ENCODE measurements at regions not wholly inside any gene's neighbourhood (a gene's known extent, or its start where the extent isn't known, plus 50 kb on each side); places are given as distances from the start of the nearest gene placed in this dataset.

GRCh38 chr13:75936791-75937190, 300.7 kb downstream of the LMO7 start:
- DNase-seq (ENCODE audit: low read depth), result no peak

GRCh38 chr13:75935805-75936204, 299.7 kb downstream of the LMO7 start:
- DNase-seq (ENCODE audit: low read depth), result no peak

GRCh38 chr13:75934889-75935288, 298.8 kb downstream of the LMO7 start:
- no peak for DNase-seq (ENCODE audit: low read depth)

- DNase-seq (ENCODE audit: low read depth), result no peak
Measured at GRCh38 chr13:75932636-75933035, 296.5 kb downstream of the LMO7 start.

GRCh38 chr13:75931116-75931515, 295.0 kb downstream of the LMO7 start:
- no peak for DNase-seq (ENCODE audit: low read depth)

GRCh38 chr13:75929076-75929475, 292.9 kb downstream of the LMO7 start:
- no peak for DNase-seq (ENCODE audit: low read depth)

DNA sequence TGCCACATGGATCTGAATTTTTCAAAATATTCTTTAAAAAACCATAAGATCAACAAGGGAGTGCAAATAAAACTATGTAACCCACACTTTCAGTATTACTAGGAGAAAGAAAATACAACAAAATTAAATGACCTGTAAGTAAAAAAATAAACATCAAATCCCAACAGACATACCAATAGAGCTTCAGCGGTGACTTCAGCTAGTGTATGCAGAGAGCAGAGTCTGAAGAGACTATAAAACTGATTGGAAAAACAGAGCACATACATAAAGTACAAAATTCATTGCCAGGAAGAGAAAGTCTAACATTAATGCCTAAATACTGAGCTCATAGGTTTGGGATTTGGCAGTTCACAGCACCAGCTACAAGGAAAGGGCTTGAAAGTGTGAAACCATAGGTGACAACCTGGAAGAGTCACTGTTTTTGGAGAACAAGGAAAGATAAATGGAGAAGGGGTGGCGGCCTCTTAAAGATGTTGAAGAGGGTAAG, 291.1 kb downstream of the LMO7 start:
- DNase-seq (ENCODE audit: low read depth), result no peak

- DNase-seq (ENCODE audit: low read depth), result no peak
Measured at GRCh38 chr13:75920536-75920935, 284.4 kb downstream of the LMO7 start.

DNA sequence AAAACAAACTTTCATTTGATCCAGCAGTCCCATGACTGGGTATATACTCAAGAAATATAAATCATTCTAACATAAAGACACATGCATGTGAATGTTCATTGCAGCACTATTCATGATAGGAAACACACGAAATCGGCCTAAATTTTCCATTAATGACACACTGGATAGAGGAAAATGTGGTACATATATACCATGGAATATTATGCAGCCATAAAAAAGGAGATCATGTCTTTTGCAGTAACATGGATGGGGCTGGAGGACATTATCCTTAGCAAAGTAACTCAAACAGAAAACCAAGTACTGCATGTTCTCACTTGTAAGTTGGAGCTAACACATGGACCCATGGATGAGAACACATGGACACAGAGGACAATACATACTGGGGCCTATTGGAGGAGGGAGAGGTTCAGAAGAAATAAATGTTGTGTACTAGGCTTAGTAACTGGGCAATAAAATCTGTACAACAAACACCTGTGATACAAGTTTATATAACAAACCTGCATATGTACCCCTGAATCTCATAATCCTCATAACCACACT, 283.6 kb downstream of the LMO7 start:
- no peak for DNase-seq (ENCODE audit: low read depth)

DNA sequence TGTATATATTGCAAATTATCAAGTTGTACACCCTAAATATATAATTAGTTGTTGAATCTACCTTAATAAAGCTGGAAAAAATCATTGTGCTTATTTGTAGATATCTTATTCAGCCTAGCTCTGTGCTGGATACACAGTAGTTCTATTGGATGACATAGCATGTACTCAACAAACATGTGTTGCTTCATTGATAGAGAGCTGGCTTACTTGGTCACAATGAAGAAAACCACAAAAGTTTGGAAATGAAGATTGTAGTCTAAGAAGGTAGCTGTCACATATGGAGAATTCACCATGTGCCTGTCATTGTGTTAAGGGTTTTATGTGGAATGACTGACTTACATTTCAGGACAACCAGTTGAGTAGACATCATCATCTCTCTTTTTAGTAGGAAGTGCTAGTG, 278.9 kb downstream of the LMO7 start:
- DNase-seq (ENCODE audit: low read depth), result no peak

DNA sequence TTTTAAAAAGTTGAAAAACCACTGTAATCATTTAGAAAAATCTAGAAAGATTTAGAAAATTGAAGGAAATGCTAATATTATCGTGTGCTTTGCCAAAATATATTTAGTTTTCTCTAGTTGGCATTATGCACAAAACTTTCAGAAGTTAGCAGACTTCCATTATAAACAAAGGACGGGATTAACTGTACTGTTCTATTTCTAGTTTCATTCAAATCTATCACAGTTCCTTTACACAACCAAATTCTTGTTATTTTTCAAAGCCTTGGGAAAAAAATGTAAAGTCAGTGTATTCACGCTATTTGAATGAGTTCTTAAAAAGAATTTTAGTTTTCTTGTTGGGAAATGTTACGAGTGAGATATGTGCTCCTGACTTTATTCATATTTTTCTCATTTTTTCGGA, 277.8 kb downstream of the LMO7 start:
- DNase-seq (ENCODE audit: low read depth), result no peak

DNA sequence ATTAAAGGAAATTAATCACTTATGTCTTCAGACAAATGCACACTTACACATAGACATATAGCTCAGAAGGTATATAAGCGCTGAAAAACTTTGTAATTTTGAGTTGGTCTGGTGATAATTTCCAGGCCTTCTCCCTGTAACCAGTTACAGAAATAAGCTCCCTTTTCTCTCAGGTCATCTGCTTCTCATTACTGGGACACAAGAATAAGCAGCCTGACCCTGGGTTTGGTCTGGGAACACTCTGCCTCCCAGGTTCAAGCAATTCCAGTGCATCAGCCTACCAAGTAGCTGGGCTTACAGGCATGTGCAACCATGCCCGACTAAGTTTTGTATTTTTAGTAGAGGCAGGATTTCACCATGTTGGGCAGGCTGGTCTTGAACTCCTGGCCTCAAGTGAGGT, 274.5 kb downstream of the LMO7 start:
- DNase-seq (ENCODE audit: low read depth), result no peak
